Uterus (tissue), 3 donors: ENCODE measurements at regions not wholly inside any gene's neighbourhood (a gene's known extent, or its start where the extent isn't known, plus 50 kb on each side); places are given as distances from the start of the nearest gene placed in this dataset.

ENCODE experiments used
- DNase-seq, 2 donors: peaks; one replicate each; pipeline ENCODE4 v3.0.0-alpha.2; 2019 to 2020
- H3K27ac ChIP-seq, 2 donors: fragments of 200-600 bp; sonication (generic); 1 replicate in 1 of 2; 2 replicates in 1 of 2; pipeline ENCODE4 v1.5.1; 2016 to 2018
- H3K27me3 ChIP-seq, 2 donors: fragments of 200-600 bp; sonication (generic); one replicate each; pipeline ENCODE4 v1.5.1; 2018 to 2019; ENCODE audit warnings: control low read depth in 1 of 2
- H3K36me3 ChIP-seq, 2 donors: fragments of 200-600 bp; sonication (generic); one replicate each; pipeline ENCODE4 v1.5.1; 2019; ENCODE audit warnings: control low read depth in 1 of 2
- H3K4me1 ChIP-seq, 2 donors: fragments of 200-600 bp; sonication (generic); one replicate each; pipeline ENCODE4 v1.5.1; 2018 to 2019; ENCODE audit warnings: control low read depth in 1 of 2
- H3K4me3 ChIP-seq, 2 donors: fragments of 200-600 bp; sonication (generic); 1 replicate in 1 of 2; 2 replicates in 1 of 2; pipeline ENCODE4 v1.5.1; 2018 to 2019; ENCODE audit warnings: mild to moderate bottlenecking in 1 of 2
- H3K9me3 ChIP-seq, 2 donors: fragments of 200-600 bp; sonication (generic); one replicate each; pipeline ENCODE4 v1.5.1; 2019; ENCODE audit warnings: control low read depth in 1 of 2
- CTCF ChIP-seq, 4 experiments: fragments of 200-600 bp in 2 of 4; fragments of 450-650 bp in 2 of 4; sonication (generic) in 2 of 4; IDR thresholded peaks; one replicate each; pipeline ENCODE4 v1.5.1; 2016 to 2019; ENCODE audit warnings: antibody characterized with exemption in 4 of 4, mild to moderate bottlenecking in 2 of 4, moderate library complexity in 1 of 4
- POLR2A ChIP-seq, 2 donors: fragments of 450-650 bp; IDR thresholded peaks; one replicate each; pipeline ENCODE4 v1.6.1; 2016; ENCODE audit warnings: antibody characterized with exemption in 2 of 2, mild to moderate bottlenecking in 1 of 2, moderate library complexity in 1 of 2
- intact Hi-C: fragments of 100-400 bp; cut with DNase I; formaldehyde crosslinking; loops from one replicate; pipeline ENCODE4 v1.15.1; 2023; ENCODE audit warnings: low total_unique reads
- donor health status: DM: yes; HTN: yes; CAD: no.

GRCh38 chr15:98071786-98072185, 111.3 kb downstream of the ARRDC4 start:
- Histone ChIP-seq H3K27me3 (no peaks in the 10 kb centered on the region), H3K4me3 (no peak overlapping the region), H3K9me3 (no peaks in the 10 kb centered on the region), H3K27ac (no peak overlapping the region), H3K36me3 (no peaks in the 10 kb centered on the region), H3K4me1 (peaks cover 0 to 3% of the 10 kb centered on the region in 2 donors)
- TF ChIP-seq CTCF (IDR thresholded peaks at IDR 0.05) (no peak), POLR2A (IDR thresholded peaks at IDR 0.05) (no peak)
- DNase-seq: no peak
- intact Hi-C loops: no loop called here

GRCh38 chr15:98075441-98075840, 114.9 kb downstream of the ARRDC4 start:
- peaks cover 0 to 3% of the 10 kb centered on the region in 2 donors for H3K4me1 ChIP-seq
- no peak for TF ChIP-seq POLR2A (IDR thresholded peaks at IDR 0.05)
- no peak for TF ChIP-seq CTCF (IDR thresholded peaks at IDR 0.05)
- intact Hi-C loops: no loop called here
- no peaks in the 10 kb centered on the region for H3K36me3 ChIP-seq
- H3K9me3 ChIP-seq: no peaks in the 10 kb centered on the region
- H3K27ac ChIP-seq: peak overlapping the region in 1 of 2 donors; percentile 62
- DNase-seq: no peak
- H3K27me3 ChIP-seq: no peaks in the 10 kb centered on the region
- no peak overlapping the region for H3K4me3 ChIP-seq

GRCh38 chr15:98076021-98076816, 115.7 kb downstream of the ARRDC4 start:
- TF ChIP-seq POLR2A (IDR thresholded peaks at IDR 0.05) (no peak), CTCF (IDR thresholded peaks at IDR 0.05) (no peak)
- peak overlapping the region; percentile 5 to 62 for H3K27ac ChIP-seq
- DNase-seq: peak in 1 of 2 donors; percentile 42

GRCh38 chr15:98077186-98077585, 116.7 kb downstream of the ARRDC4 start:
- TF ChIP-seq POLR2A (IDR thresholded peaks at IDR 0.05) (no peak), CTCF (IDR thresholded peaks at IDR 0.05) (no peak)
- intact Hi-C loops: no loop called here
- no peaks in the 10 kb centered on the region for H3K27me3 ChIP-seq

More at GRCh38 chr15:98076021-98076816, 115.7 kb downstream of the ARRDC4 start:
- H3K4me3 ChIP-seq: no peak overlapping the region
- no peaks in the 10 kb centered on the region for H3K27me3 ChIP-seq
- no peaks in the 10 kb centered on the region for H3K36me3 ChIP-seq
- intact Hi-C loops: no loop called here
- H3K4me1 ChIP-seq: peaks cover 0 to 3% of the 10 kb centered on the region in 2 donors
- no peaks in the 10 kb centered on the region for H3K9me3 ChIP-seq

GRCh38 chr15:98080791-98081190, 120.3 kb downstream of the ARRDC4 start:
- TF ChIP-seq POLR2A (IDR thresholded peaks at IDR 0.05): no peak
- TF ChIP-seq CTCF (IDR thresholded peaks at IDR 0.05): no peak
- H3K4me3 ChIP-seq: no peak overlapping the region
- H3K9me3 ChIP-seq: no peaks in the 10 kb centered on the region
- H3K27me3 ChIP-seq: no peaks in the 10 kb centered on the region
- intact Hi-C loops: loop anchor here (5.0 kb wide), 1 partner anchor 173 kb away; no protein-coding TSS in a partner anchor
- DNase-seq: no peak
- H3K4me1 ChIP-seq: peaks cover 0 to 3% of the 10 kb centered on the region in 2 donors
- H3K27ac ChIP-seq: no peak overlapping the region
- H3K36me3 ChIP-seq: no peaks in the 10 kb centered on the region

More at GRCh38 chr15:98077186-98077585, 116.7 kb downstream of the ARRDC4 start:
- H3K36me3 ChIP-seq: no peaks in the 10 kb centered on the region
- H3K27ac ChIP-seq: peak overlapping the region; percentile 5 to 62
- H3K4me3 ChIP-seq: no peak overlapping the region
- DNase-seq: peak; percentile 31 to 62
- no peaks in the 10 kb centered on the region for H3K9me3 ChIP-seq
- H3K4me1 ChIP-seq: peaks cover 0 to 3% of the 10 kb centered on the region in 2 donors
